SJSA1 (cell line): ENCODE measurements at regions not wholly inside any gene's neighbourhood (a gene's known extent, or its start where the extent isn't known, plus 50 kb on each side); places are given as distances from the start of the nearest gene placed in this dataset.
"Not testable (repeated sequence)": the region's sequence is repeated elsewhere in the genome, so short reads cannot be mapped to it uniquely, and the experiment has no call there.

Experiments
- DNase-seq, 2 experiments: peaks; one replicate each; pipeline ENCODE4 v3.0.0-alpha.2; 2015 to 2020; ENCODE audit warnings: low spot score in 2 of 2, low read depth in 1 of 2
- H3K27ac ChIP-seq: fragments of 250-450 bp; sonication (Bioruptor Pico); 2 replicates; pipeline ENCODE4 v1.5.1; 2020; ENCODE audit warnings: mild to moderate bottlenecking, moderate library complexity
- H3K27me3 ChIP-seq: fragments of 250-450 bp; sonication (Bioruptor Pico); replicated peaks from 2 replicates; pipeline ENCODE4 v1.5.1; 2020; ENCODE audit warnings: mild to moderate bottlenecking, moderate library complexity
- H3K36me3 ChIP-seq: fragments of 250-450 bp; sonication (Bioruptor Pico); 2 replicates; pipeline ENCODE4 v1.5.1; 2020; ENCODE audit warnings: mild to moderate bottlenecking
- H3K4me1 ChIP-seq: fragments of 250-450 bp; sonication (Bioruptor Pico); replicated peaks from 2 replicates; pipeline ENCODE4 v1.6.1; 2021; ENCODE audit warnings: mild to moderate bottlenecking
- H3K4me3 ChIP-seq: fragments of 250-450 bp; sonication (Bioruptor Pico); 2 replicates; pipeline ENCODE4 v1.5.1; 2020; ENCODE audit warnings: mild to moderate bottlenecking
- H3K9me3 ChIP-seq: fragments of 250-450 bp; sonication (Bioruptor Pico); replicated peaks from 2 replicates; pipeline ENCODE4 v1.5.1; 2020; ENCODE audit warnings: mild to moderate bottlenecking

DNA sequence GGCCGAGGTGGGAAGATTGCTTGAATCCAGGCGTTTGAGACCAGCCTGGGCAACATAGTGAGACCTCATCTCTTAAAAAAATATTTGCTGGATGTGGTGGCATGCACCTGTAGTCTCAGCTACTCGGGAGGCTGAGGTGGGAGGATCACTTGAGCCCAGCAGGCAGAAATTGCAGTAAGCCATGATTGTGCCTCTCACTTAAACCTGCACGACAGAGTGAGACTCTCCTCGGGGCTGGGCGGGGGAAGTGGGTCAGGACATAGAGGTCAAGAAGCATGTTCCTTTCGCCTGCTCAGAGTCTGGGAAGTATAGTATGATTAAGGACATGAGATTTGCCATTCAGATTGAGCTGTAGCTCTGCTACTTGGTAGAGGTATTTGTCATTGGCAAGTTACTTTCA, 52.3 kb downstream of the SEPTIN7 start:
- H3K4me1 ChIP-seq, DNase-seq, H3K9me3 ChIP-seq, H3K27me3 ChIP-seq, H3K27ac ChIP-seq, H3K4me3 ChIP-seq: not testable (repeated sequence)
- peaks cover 18% of the 10 kb centered on the region for H3K36me3 ChIP-seq

DNA sequence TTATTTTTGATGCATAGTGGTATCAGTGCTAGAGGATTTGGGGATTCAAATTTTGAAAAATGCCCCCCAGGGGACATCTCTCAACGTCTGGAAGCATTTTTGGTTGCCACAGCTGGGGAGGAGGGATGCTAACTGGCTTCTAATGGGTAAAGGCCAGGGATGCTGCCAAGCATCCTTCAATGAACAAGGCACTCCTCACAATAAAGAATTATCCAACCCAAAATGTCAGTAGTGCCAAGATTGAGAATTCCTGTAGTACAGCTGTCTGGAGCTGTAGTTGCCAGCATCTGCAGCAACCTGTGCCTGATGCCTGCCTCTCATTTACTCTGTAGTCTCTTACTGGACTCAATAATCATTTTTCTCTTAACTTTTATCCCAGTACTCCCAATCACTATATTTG, 53.5 kb downstream of the SEPTIN7 start:
- H3K4me1 ChIP-seq: no peaks in the 10 kb centered on the region
- H3K27ac ChIP-seq: no peak overlapping the region
- DNase-seq: no peak
- no peaks in the 10 kb centered on the region for H3K9me3 ChIP-seq
- H3K4me3 ChIP-seq: no peak overlapping the region
- H3K27me3 ChIP-seq: no peaks in the 10 kb centered on the region
- peaks cover 16% of the 10 kb centered on the region; the same call in 1 of the 2 replicates for H3K36me3 ChIP-seq

- no peak for DNase-seq
- H3K27ac ChIP-seq: no peak overlapping the region
- H3K36me3 ChIP-seq: peaks cover 16% of the 10 kb centered on the region; the same call in 1 of the 2 replicates
- no peaks in the 10 kb centered on the region for H3K4me1 ChIP-seq
- no peak overlapping the region for H3K4me3 ChIP-seq
- H3K9me3 ChIP-seq: no peaks in the 10 kb centered on the region
- no peaks in the 10 kb centered on the region for H3K27me3 ChIP-seq
Measured at GRCh38 chr7:35856175-35856574, 55.3 kb downstream of the SEPTIN7 start.

GRCh38 chr7:35860664-35861063, 59.8 kb downstream of the SEPTIN7 start:
- no peaks in the 10 kb centered on the region for H3K27me3 ChIP-seq
- H3K9me3 ChIP-seq: no peaks in the 10 kb centered on the region
- no peaks in the 10 kb centered on the region for H3K4me1 ChIP-seq
- no peak overlapping the region for H3K4me3 ChIP-seq
- no peak for DNase-seq
- no peak overlapping the region for H3K27ac ChIP-seq
- H3K36me3 ChIP-seq: peaks cover 19% of the 10 kb centered on the region

GRCh38 chr7:35865287-35865686, 64.4 kb downstream of the SEPTIN7 start:
- no peak for DNase-seq
- Histone ChIP-seq H3K4me1 (no peaks in the 10 kb centered on the region), H3K27me3 (no peaks in the 10 kb centered on the region), H3K36me3 (peaks cover 40% of the 10 kb centered on the region), H3K9me3 (no peaks in the 10 kb centered on the region), H3K27ac (no peak overlapping the region), H3K4me3 (no peak overlapping the region)

GRCh38 chr7:35866186-35866585, 65.3 kb downstream of the SEPTIN7 start:
- DNase-seq: no peak
- Histone ChIP-seq H3K27me3 (no peaks in the 10 kb centered on the region), H3K9me3 (no peaks in the 10 kb centered on the region), H3K4me1 (no peaks in the 10 kb centered on the region), H3K27ac (no peak overlapping the region), H3K4me3 (no peak overlapping the region), H3K36me3 (peaks cover 40% of the 10 kb centered on the region)

DNA sequence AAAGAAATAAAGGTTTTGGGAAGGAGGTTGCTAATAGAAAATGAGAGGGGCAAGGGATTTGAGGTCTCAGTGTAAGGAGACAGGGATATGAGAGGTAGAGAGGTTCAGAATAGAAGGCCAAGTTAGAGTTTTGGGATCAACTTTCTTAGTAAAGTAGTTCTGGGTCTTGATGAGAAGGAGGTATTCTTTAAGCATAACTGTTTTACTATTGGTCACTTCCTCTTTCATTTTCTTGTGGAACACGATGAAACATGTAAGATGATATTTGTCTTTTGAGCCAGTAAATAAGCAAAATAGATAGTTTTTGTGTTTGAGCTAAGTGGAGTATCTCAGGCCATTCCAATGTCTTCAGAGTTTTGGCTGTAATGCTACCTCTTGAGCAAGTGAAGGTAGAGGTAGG, 68.3 kb downstream of the SEPTIN7 start:
- not testable (repeated sequence) for H3K4me3 ChIP-seq, H3K9me3 ChIP-seq, H3K4me1 ChIP-seq, DNase-seq, H3K27ac ChIP-seq, H3K27me3 ChIP-seq
- peaks cover 52% of the 10 kb centered on the region for H3K36me3 ChIP-seq

DNA sequence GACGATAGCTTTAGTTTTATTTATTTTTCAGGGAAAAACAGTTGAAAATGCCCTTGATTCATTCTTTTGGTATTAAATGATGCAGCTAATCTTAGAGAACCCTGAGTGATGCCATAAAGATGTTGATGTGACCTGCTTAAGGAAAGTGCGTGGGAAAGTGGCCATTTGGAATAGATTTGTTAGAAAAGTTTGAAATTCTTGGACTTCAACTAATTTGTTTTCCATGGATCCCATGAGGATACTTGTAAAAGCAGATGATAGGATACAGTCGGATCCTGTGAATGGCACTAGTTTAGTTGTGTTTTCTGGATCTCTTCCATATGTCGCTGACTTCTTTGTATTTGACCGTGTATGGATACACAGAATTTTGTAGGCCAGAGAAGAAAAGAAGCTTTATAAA, 69.0 kb downstream of the SEPTIN7 start:
- H3K27me3 ChIP-seq: no peaks in the 10 kb centered on the region
- H3K36me3 ChIP-seq: peaks cover 52% of the 10 kb centered on the region
- no peak for DNase-seq
- H3K4me3 ChIP-seq: no peak overlapping the region
- no peaks in the 10 kb centered on the region for H3K4me1 ChIP-seq
- H3K9me3 ChIP-seq: no peaks in the 10 kb centered on the region
- no peak overlapping the region for H3K27ac ChIP-seq

- H3K27ac ChIP-seq: no peak overlapping the region
- H3K4me3 ChIP-seq: no peak overlapping the region
- no peaks in the 10 kb centered on the region for H3K4me1 ChIP-seq
- H3K27me3 ChIP-seq: no peaks in the 10 kb centered on the region
- peaks cover 33% of the 10 kb centered on the region for H3K36me3 ChIP-seq
- H3K9me3 ChIP-seq: no peaks in the 10 kb centered on the region
- DNase-seq: no peak
Measured at GRCh38 chr7:35871856-35872255, 71.0 kb downstream of the SEPTIN7 start.

- H3K27ac ChIP-seq: no peak overlapping the region
Measured at GRCh38 chr7:35874886-35875285, 74.0 kb downstream of the SEPTIN7 start.

DNA sequence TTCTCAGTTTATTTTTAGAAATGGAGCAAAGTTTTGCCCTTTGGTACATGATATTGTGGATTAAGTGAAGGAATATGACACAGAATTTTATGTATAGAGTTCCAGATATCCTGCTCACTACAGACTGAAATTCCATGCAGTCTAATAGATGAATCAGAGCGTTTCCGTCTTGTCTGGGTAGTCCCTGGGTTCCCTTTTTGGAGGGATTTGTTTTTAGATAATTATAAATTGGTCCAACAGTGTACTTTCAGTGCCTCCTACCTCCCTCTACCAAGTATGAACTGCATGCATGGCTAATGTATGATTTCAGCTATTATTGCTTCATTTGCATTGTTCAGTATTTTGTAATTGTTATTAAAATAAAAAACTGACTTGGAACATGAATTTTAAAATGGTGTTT, 74.4 kb downstream of the SEPTIN7 start:
- Histone ChIP-seq H3K4me1 (no peaks in the 10 kb centered on the region), H3K4me3 (no peak overlapping the region), H3K9me3 (no peaks in the 10 kb centered on the region), H3K27ac (no peak overlapping the region), H3K36me3 (peaks cover 16% of the 10 kb centered on the region), H3K27me3 (no peaks in the 10 kb centered on the region)
- no peak for DNase-seq

More at GRCh38 chr7:35874886-35875285, 74.0 kb downstream of the SEPTIN7 start:
- Histone ChIP-seq H3K36me3 (peaks cover 16% of the 10 kb centered on the region), H3K4me1 (no peaks in the 10 kb centered on the region), H3K27me3 (no peaks in the 10 kb centered on the region), H3K4me3 (no peak overlapping the region), H3K9me3 (no peaks in the 10 kb centered on the region)
- no peak for DNase-seq

GRCh38 chr7:35878351-35878750, 77.5 kb downstream of the SEPTIN7 start:
- H3K27me3 ChIP-seq: no peaks in the 10 kb centered on the region
- DNase-seq: peak in 1 of 2 experiments; percentile 5
- H3K36me3 ChIP-seq: peaks cover 17% of the 10 kb centered on the region
- H3K4me1 ChIP-seq: no peaks in the 10 kb centered on the region
- H3K4me3 ChIP-seq: no peak overlapping the region
- H3K27ac ChIP-seq: no peak overlapping the region
- H3K9me3 ChIP-seq: no peaks in the 10 kb centered on the region

DNA sequence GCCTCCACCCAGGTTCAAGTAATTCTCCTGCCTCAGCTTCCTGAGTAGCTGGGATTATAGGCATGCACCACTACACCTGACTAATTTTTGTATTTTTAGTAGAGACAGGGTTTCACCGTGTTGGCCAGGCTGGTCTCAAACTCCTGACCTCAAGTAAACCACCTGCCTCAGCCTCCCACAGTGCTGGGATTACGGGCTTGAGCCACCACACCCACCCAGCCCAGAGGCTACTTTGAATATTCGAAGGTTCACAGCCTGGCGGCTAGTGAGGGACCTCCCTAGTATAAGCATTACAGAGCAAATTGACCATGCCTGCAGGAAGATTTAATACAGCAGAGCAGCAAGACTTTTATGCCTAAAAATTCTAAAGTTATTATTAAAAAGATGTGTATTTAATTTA, 86.6 kb downstream of the SEPTIN7 start:
- H3K9me3 ChIP-seq, H3K27ac ChIP-seq, H3K4me3 ChIP-seq, DNase-seq, H3K4me1 ChIP-seq, H3K27me3 ChIP-seq: not testable (repeated sequence)
- peaks cover 54% of the 10 kb centered on the region for H3K36me3 ChIP-seq

GRCh38 chr7:35889001-35889400, 88.1 kb downstream of the SEPTIN7 start:
- Histone ChIP-seq H3K27ac (no peak overlapping the region), H3K36me3 (peaks cover 51% of the 10 kb centered on the region), H3K4me3 (no peak overlapping the region), H3K9me3 (no peaks in the 10 kb centered on the region), H3K4me1 (no peaks in the 10 kb centered on the region), H3K27me3 (no peaks in the 10 kb centered on the region)
- no peak for DNase-seq

DNA sequence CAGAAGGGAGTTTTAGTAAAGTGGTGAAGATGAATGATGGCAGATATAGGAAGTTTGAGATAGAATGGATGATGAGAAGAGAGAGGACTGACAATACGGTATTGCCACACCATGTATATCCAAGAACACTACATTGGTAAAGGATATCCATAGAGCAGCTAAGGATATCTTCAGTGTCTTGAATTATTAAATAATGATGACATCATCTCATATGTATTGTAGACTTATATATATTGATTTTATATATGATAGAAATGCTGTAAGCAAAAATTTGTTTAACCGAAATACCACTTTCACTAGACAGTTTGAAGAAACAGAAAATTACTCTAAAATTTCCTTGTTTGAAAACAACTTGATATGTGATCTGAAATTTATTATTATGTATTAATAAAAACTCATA, 89.0 kb downstream of the SEPTIN7 start:
- H3K36me3 ChIP-seq: peaks cover 47% of the 10 kb centered on the region
- H3K4me3 ChIP-seq: no peak overlapping the region
- no peak overlapping the region for H3K27ac ChIP-seq
- H3K9me3 ChIP-seq: no peaks in the 10 kb centered on the region
- DNase-seq: no peak
- no peaks in the 10 kb centered on the region for H3K27me3 ChIP-seq
- no peaks in the 10 kb centered on the region for H3K4me1 ChIP-seq
